ENCODE measurements at regions not wholly inside any gene's neighbourhood (a gene's known extent, or its start where the extent isn't known, plus 50 kb on each side); places are given as distances from the start of the nearest gene placed in this dataset.

GRCh38 chr15:36506733-36507356, 72.6 kb upstream of the CDIN1 start (continued):
- TF ChIP-seq MAX (IDR thresholded peaks at IDR 0.05) (peak; percentile 73; the same call in 1 of the 2 replicates), ZNF296 (CRISPR knock-in tag; conservative IDR thresholded peaks at IDR 0.05) (no peak), ZNF230 (CRISPR knock-in tag; IDR thresholded peaks at IDR 0.05) (no peak), ZNF83 (CRISPR knock-in tag; IDR thresholded peaks at IDR 0.05; ENCODE audit: borderline replicate concordance) (no peak), ZNF317 (CRISPR knock-in tag; IDR thresholded peaks at IDR 0.05) (peak; percentile 47; the same call in 1 of the 2 replicates), HNRNPH1 (optimal IDR thresholded peaks at IDR 0.05; ENCODE audit: low read depth, low read length) (no peak), HDAC1 (CRISPR knock-in tag; IDR thresholded peaks at IDR 0.05) (peak; percentile 90), ZBTB42 (CRISPR knock-in tag; IDR thresholded peaks at IDR 0.05) (no peak), BORCS8-MEF2B (CRISPR knock-in tag; IDR thresholded peaks at IDR 0.05) (no peak), ZBTB25 (CRISPR knock-in tag; IDR thresholded peaks at IDR 0.05) (peak; percentile 50; the same call in 1 of the 2 replicates), ZNF256 (CRISPR knock-in tag; conservative IDR thresholded peaks at IDR 0.05) (no peak), FOSL2 (CRISPR knock-in tag; IDR thresholded peaks at IDR 0.05) (0 out of 2 replicates have a peak, but pooled peaks have one; percentile 12), HDAC2 (CRISPR knock-in tag; IDR thresholded peaks at IDR 0.05) (peak; percentile 97), ZNF337 (CRISPR knock-in tag; IDR thresholded peaks at IDR 0.05; ENCODE audit: borderline replicate concordance, low read depth) (no peak), NR1H2 (CRISPR knock-in tag; IDR thresholded peaks at IDR 0.05; ENCODE audit: borderline replicate concordance, low read depth) (no peak), GLI4 (CRISPR knock-in tag; IDR thresholded peaks at IDR 0.05; ENCODE audit: borderline replicate concordance) (no peak), ZNF24 (IDR thresholded peaks at IDR 0.05) (no peak), ZKSCAN5 (CRISPR knock-in tag; IDR thresholded peaks at IDR 0.05) (no peak), SNAPC5 (CRISPR knock-in tag; IDR thresholded peaks at IDR 0.05; ENCODE audit: borderline replicate concordance) (no peak), TCF12 (IDR thresholded peaks at IDR 0.05) (no peak), TCF12 (CRISPR knock-in tag; IDR thresholded peaks at IDR 0.05) (peak; percentile 72; the same call in 1 of the 2 replicates), ZNF446 (CRISPR knock-in tag; IDR thresholded peaks at IDR 0.05) (no peak), NONO (IDR thresholded peaks at IDR 0.05) (no peak), NONO (CRISPR knock-in tag; conservative IDR thresholded peaks at IDR 0.05) (no peak), ZNF552 (CRISPR knock-in tag; IDR thresholded peaks at IDR 0.05; ENCODE audit: borderline replicate concordance) (no peak), RBM22 (optimal IDR thresholded peaks at IDR 0.05; ENCODE audit: low read length) (no peak), ZNF282 (IDR thresholded peaks at IDR 0.05; ENCODE audit: partially characterized antibody) (no peak), ZNF878 (CRISPR knock-in tag; IDR thresholded peaks at IDR 0.05) (peak; percentile 74; the same call in 1 of the 2 replicates), HOXA5 (CRISPR knock-in tag; IDR thresholded peaks at IDR 0.05) (0 out of 2 replicates have a peak, but pooled peaks have one; percentile 69), POGK (CRISPR knock-in tag; conservative IDR thresholded peaks at IDR 0.05) (0 out of 2 replicates have a peak, but pooled peaks have one; percentile 29)

Data from HepG2 (cell line).